CD4-positive, alpha-beta T cell treated with Interleukin-17A for 4 hours (primary cell): ENCODE measurements at regions not wholly inside any gene's neighbourhood (a gene's known extent, or its start where the extent isn't known, plus 50 kb on each side); places are given as distances from the start of the nearest gene placed in this dataset.
"Not testable (repeated sequence)": the region's sequence is repeated elsewhere in the genome, so short reads cannot be mapped to it uniquely, and the experiment has no call there.

Experiments used
- DNase-seq: peaks from one replicate; pipeline ENCODE4 v3.0.0-alpha.2; 2020; ENCODE audit warnings: mixed read lengths

- DNase-seq = no peak
These were observed 170.4 kb upstream of the SPTLC3 start for GRCh38 chr20:12838261-12838866.

GRCh38 chr20:12847872-12848271 is 160.9 kb upstream of the SPTLC3 start:
- DNase-seq = no peak

GRCh38 chr20:12849225-12849910 is 159.4 kb upstream of the SPTLC3 start:
- DNase-seq = no peak

- DNase-seq = not testable (repeated sequence)
These were observed 151.1 kb upstream of the SPTLC3 start for GRCh38 chr20:12857643-12858042.

GRCh38 chr20:12860619-12861247 is 148.0 kb upstream of the SPTLC3 start:
- DNase-seq = no peak

- no peak for DNase-seq
These were observed 139.1 kb upstream of the SPTLC3 start for GRCh38 chr20:12869669-12870068.

GRCh38 chr20:12870588-12870987 is 138.2 kb upstream of the SPTLC3 start:
- DNase-seq = no peak

- DNase-seq = no peak
These were observed 133.8 kb upstream of the SPTLC3 start for GRCh38 chr20:12874933-12875332.

- no peak for DNase-seq
These were observed 133.3 kb upstream of the SPTLC3 start for GRCh38 chr20:12875510-12875909.

- DNase-seq = no peak
These were observed 125.8 kb upstream of the SPTLC3 start for GRCh38 chr20:12882832-12883506.

GRCh38 chr20:12883507-12883885 is 125.3 kb upstream of the SPTLC3 start:
- no peak for DNase-seq

GRCh38 chr20:12886618-12887363 is 122.0 kb upstream of the SPTLC3 start:
- no peak for DNase-seq

GRCh38 chr20:12891643-12892042 is 117.1 kb upstream of the SPTLC3 start:
- DNase-seq = no peak

GRCh38 chr20:12893019-12893418 is 115.8 kb upstream of the SPTLC3 start:
- no peak for DNase-seq

- no peak for DNase-seq
These were observed 115.1 kb upstream of the SPTLC3 start for GRCh38 chr20:12893653-12894052.

- DNase-seq = no peak
These were observed 114.7 kb upstream of the SPTLC3 start for GRCh38 chr20:12894089-12894488.

GRCh38 chr20:12896180-12896579 is 112.6 kb upstream of the SPTLC3 start:
- DNase-seq = no peak

GRCh38 chr20:12902992-12903391 is 105.8 kb upstream of the SPTLC3 start:
- no peak for DNase-seq

- DNase-seq = no peak
These were observed 102.4 kb upstream of the SPTLC3 start for GRCh38 chr20:12906361-12906760.

GRCh38 chr20:12911372-12911771 is 97.4 kb upstream of the SPTLC3 start:
- DNase-seq = no peak

- DNase-seq = no peak
These were observed 94.9 kb upstream of the SPTLC3 start for GRCh38 chr20:12913781-12914443.

- DNase-seq = no peak
These were observed 94.0 kb upstream of the SPTLC3 start for GRCh38 chr20:12914804-12915203.

GRCh38 chr20:12916699-12917098 is 92.1 kb upstream of the SPTLC3 start:
- DNase-seq = no peak
